IMR-90 (cell line): ENCODE measurements at regions not wholly inside any gene's neighbourhood (a gene's known extent, or its start where the extent isn't known, plus 50 kb on each side); places are given as distances from the start of the nearest gene placed in this dataset.

Experiments
- ATAC-seq: fragments of 200-7000 bp; cut with Tn5 transposase; 2 replicates; pipeline ENCODE4 v1.9.1; 2020; ENCODE audit warnings: low read depth, mild to moderate bottlenecking, moderate library complexity
- BruUV-seq: library from RNA; stranded (reverse); fragments of 400-500 nt; replicated peaks from 2 replicates; lab custom pipeline; 2021; lab: Mats Ljungman, UMichigan
- CTCF ChIA-PET: fragments of 300-600 bp; formaldehyde crosslinking; extraction: SDS; loops from one replicate; lab custom pipeline; 2021; ENCODE audit warnings: antibody characterized with exemption; lab: Yijun Ruan, JAX
- POLR2A ChIA-PET: fragments of 300-600 bp; sonication (Branson Sonifier 250); formaldehyde crosslinking; loops from one replicate; lab custom pipeline; 2022; ENCODE audit warnings: antibody characterized with exemption; ENCODE audit not compliant: unreplicated experiment; lab: Charles Lee
- DNase-seq: peaks from one replicate; pipeline ENCODE4 v3.0.0; 2013
- H2AFZ ChIP-seq: replicated peaks from 2 replicates; pipeline ENCODE3; 2013; ENCODE audit warnings: low read length, mild to moderate bottlenecking; ENCODE audit not compliant: poor library complexity
- H2AK5ac ChIP-seq: 2 replicates; pipeline ENCODE4 v1.6.1; 2013; ENCODE audit warnings: low read depth, low read length, inconsistent platforms
- H2AK9ac ChIP-seq: replicated peaks from 2 replicates; pipeline ENCODE3; 2013; ENCODE audit warnings: mild to moderate bottlenecking, low read depth, low read length, moderate library complexity; ENCODE audit not compliant: poor library complexity
- H2BK120ac ChIP-seq: 2 replicates; pipeline ENCODE4 v1.6.1; 2013; ENCODE audit warnings: low read depth, low read length, inconsistent platforms
- H2BK15ac ChIP-seq: 3 replicates; pipeline ENCODE4 v1.6.1; 2013; ENCODE audit warnings: low read depth, low read length, inconsistent platforms
- H2BK20ac ChIP-seq: 2 replicates; pipeline ENCODE4 v1.6.1; 2013; ENCODE audit warnings: low read depth, mild to moderate bottlenecking, inconsistent platforms, low read length, moderate library complexity
- H2BK5ac ChIP-seq: 2 replicates; pipeline ENCODE4 v1.6.1; 2013; ENCODE audit warnings: mild to moderate bottlenecking, low read depth, low read length, inconsistent platforms; ENCODE audit not compliant: poor library complexity, severe bottlenecking
- H3K14ac ChIP-seq: replicated peaks from 2 replicates; pipeline ENCODE4 v1.6.1; 2013; ENCODE audit warnings: low read depth, low read length, inconsistent platforms
- H3K18ac ChIP-seq: 2 replicates; pipeline ENCODE4 v1.6.1; 2013; ENCODE audit warnings: low read depth, low read length, control low read depth
- H3K23ac ChIP-seq: 2 replicates; pipeline ENCODE4 v1.6.1; 2013; ENCODE audit warnings: low read depth, low read length, inconsistent platforms
- H3K27ac ChIP-seq: 2 replicates; pipeline ENCODE4 v1.5.1; 2013; ENCODE audit warnings: mild to moderate bottlenecking, control low read depth, low read length; ENCODE audit not compliant: insufficient read depth
- H3K27me3 ChIP-seq: 2 replicates; pipeline ENCODE4 v1.6.1; 2013; ENCODE audit warnings: low read length; ENCODE audit not compliant: control insufficient read depth, insufficient read depth
- H3K36me3 ChIP-seq: 2 replicates; pipeline ENCODE4 v1.6.1; 2013; ENCODE audit warnings: low read length, mixed read lengths; ENCODE audit not compliant: control insufficient read depth, insufficient read depth
- H3K4ac ChIP-seq: 2 replicates; pipeline ENCODE4 v1.6.1; 2013; ENCODE audit warnings: low read depth, low read length, inconsistent platforms
- H3K4me1 ChIP-seq: 2 replicates; pipeline ENCODE4 v1.6.1; 2013; ENCODE audit warnings: low read length, mixed read lengths; ENCODE audit not compliant: control insufficient read depth, insufficient read depth
- H3K4me2 ChIP-seq: 2 replicates; pipeline ENCODE4 v1.6.1; 2013; ENCODE audit warnings: low read depth, mild to moderate bottlenecking, control low read depth, low read length, moderate library complexity
- H3K4me3 ChIP-seq: 2 replicates; pipeline ENCODE4 v1.5.1; 2013; ENCODE audit warnings: low read depth, mild to moderate bottlenecking, control low read depth, low read length, moderate library complexity; ENCODE audit not compliant: insufficient read depth
- H3K56ac ChIP-seq: 2 replicates; pipeline ENCODE4 v1.6.1; 2013; ENCODE audit warnings: low read length, inconsistent platforms; ENCODE audit not compliant: insufficient read depth; ENCODE audit errors: extremely low read depth
- H3K79me1 ChIP-seq, 2 experiments: 2 replicates each; pipeline ENCODE4 v1.6.1; 2013; ENCODE audit warnings: low read length in 2 of 2, inconsistent platforms in 1 of 2, low read depth in 1 of 2
- H3K9ac ChIP-seq: 2 replicates; pipeline ENCODE4 v1.6.1; 2013; ENCODE audit warnings: low read depth, low read length, control low read depth
- H3K9me1 ChIP-seq: 2 replicates; pipeline ENCODE4 v1.6.1; 2013; ENCODE audit warnings: low read length, inconsistent platforms; ENCODE audit not compliant: insufficient read depth
- H3K9me3 ChIP-seq: 2 replicates; pipeline ENCODE4 v1.6.1; 2013; ENCODE audit warnings: low read length; ENCODE audit not compliant: control insufficient read depth, insufficient read depth
- H4K20me1 ChIP-seq: 2 replicates; pipeline ENCODE4 v1.6.1; 2013; ENCODE audit warnings: low read length, inconsistent platforms; ENCODE audit not compliant: insufficient read depth
- H4K5ac ChIP-seq: 2 replicates; pipeline ENCODE4 v1.6.1; 2013; ENCODE audit warnings: mild to moderate bottlenecking, low read depth, low read length, control low read depth
- H4K8ac ChIP-seq, 2 experiments: 2 replicates each; pipeline ENCODE4 v1.6.1; 2013; ENCODE audit warnings: low read depth in 2 of 2, low read length in 2 of 2, control low read depth in 1 of 2, inconsistent platforms in 1 of 2
- H4K91ac ChIP-seq: 2 replicates; pipeline ENCODE4 v1.6.1; 2013; ENCODE audit warnings: low read depth, low read length, inconsistent platforms; ENCODE audit not compliant: insufficient read depth
- BHLHE40 ChIP-seq: fragments of 150-350 bp; IDR thresholded peaks from 2 replicates; pipeline ENCODE4 v1.6.1; 2016; ENCODE audit warnings: mild to moderate bottlenecking, low read depth, low read length
- CHD1 ChIP-seq: IDR thresholded peaks from 2 replicates; pipeline ENCODE4 v1.6.1; 2012; ENCODE audit warnings: low read depth, low read length, improper control_type of control experiment
- FOS ChIP-seq: fragments of 150-350 bp; IDR thresholded peaks from 2 replicates; pipeline ENCODE4 v1.6.1; 2016; ENCODE audit warnings: low read depth, low read length
- MAFK ChIP-seq: IDR thresholded peaks from 2 replicates; pipeline ENCODE4 v1.6.1; 2012; ENCODE audit warnings: low read depth, low read length, improper control_type of control experiment
- MAZ ChIP-seq: IDR thresholded peaks from 2 replicates; pipeline ENCODE4 v1.6.1; 2012; ENCODE audit warnings: low read depth, mild to moderate bottlenecking, low read length, improper control_type of control experiment, moderate library complexity, borderline replicate concordance
- NFE2L2 ChIP-seq: fragments of 150-350 bp; IDR thresholded peaks from 2 replicates; pipeline ENCODE4 v1.6.1; 2016; ENCODE audit warnings: low read depth, mild to moderate bottlenecking, low read length
- POLR2A ChIP-seq: IDR thresholded peaks from 2 replicates; pipeline ENCODE4 v1.6.1; 2012; ENCODE audit warnings: mild to moderate bottlenecking, low read depth, low read length
- RCOR1 ChIP-seq: IDR thresholded peaks from 2 replicates; pipeline ENCODE4 v1.6.1; 2012; ENCODE audit warnings: mild to moderate bottlenecking, low read length, improper control_type of control experiment; ENCODE audit not compliant: insufficient replicate concordance
- RFX5 ChIP-seq: IDR thresholded peaks from 2 replicates; pipeline ENCODE4 v1.8.0; 2012; ENCODE audit warnings: low read depth, mild to moderate bottlenecking, low read length, moderate library complexity
- WGBS, 2 experiments: methylation state at CpG; one replicate each; pipeline versions ENCODE4 v1.1.5 to v1.1.7; 2013; ENCODE audit warnings: missing lambda C conversion rate in 2 of 2; ENCODE audit not compliant: insufficient read length in 1 of 2; ENCODE audit errors: extremely low coverage in 2 of 2; 5-methylcytosine and 5-hydroxymethylcytosine counted together
- dilution Hi-C: fragments of 300-500 bp; cut with HindIII; formaldehyde crosslinking; loops from one replicate; pipeline ENCODE4 v1.14.3; 2018; ENCODE audit warnings: low sequenced_read_pairs; ENCODE audit not compliant: unreplicated experiment
- in situ Hi-C: fragments of 300-500 bp; cut with MboI; formaldehyde crosslinking; loops from 3 replicates; pipeline ENCODE4 v1.14.3; 2019; ENCODE audit warnings: low sequenced_read_pairs, inconsistent platforms, mixed read lengths
- intact Hi-C: fragments of 100-400 bp; cut with micrococcal nuclease; formaldehyde crosslinking; loops from 2 replicates; pipeline ENCODE4 v1.10.0; 2022
- TF ChIP-seq, protein P1 (sequence below): fragments of 150-350 bp; IDR thresholded peaks from 2 replicates; pipeline ENCODE4 v1.6.1; 2016; ENCODE audit warnings: low read depth, mild to moderate bottlenecking, low read length, moderate library complexity, borderline replicate concordance

DNA sequence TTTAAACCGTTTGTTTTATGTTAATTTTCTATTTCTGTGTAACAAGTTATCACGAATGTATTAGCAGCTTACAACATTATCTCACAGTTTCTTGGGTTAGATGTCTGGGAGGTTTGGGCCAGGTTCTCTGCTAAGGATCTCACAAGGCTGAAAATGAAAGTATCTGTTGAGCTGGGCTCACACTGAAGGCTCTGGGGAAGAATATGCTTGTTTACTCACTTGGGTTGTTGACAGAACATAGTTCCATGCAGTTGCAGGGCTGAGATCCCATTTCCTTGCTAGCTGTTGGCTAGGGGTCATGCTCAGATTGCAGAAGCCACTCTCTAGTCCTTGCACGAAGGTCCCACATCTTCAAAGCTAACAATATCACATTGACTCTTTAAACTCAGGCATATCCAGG, 266.6 kb upstream of the GNAI1 start:
- DNase-seq (peak; percentile 12), ATAC-seq (peak; percentile 53)
- peak overlapping the region; percentile 87 for H2AFZ ChIP-seq
- H3K4ac ChIP-seq, result 0 out of 2 replicates have a peak overlapping the region, but pooled peaks have one; percentile 50
- peak overlapping the region; percentile 77; the same call in 1 of the 2 replicates for H2BK120ac ChIP-seq
- H3K14ac ChIP-seq, result peak overlapping the region; percentile 84
- H4K91ac ChIP-seq, result no peak overlapping the region
- peak overlapping the region in 1 of 2 experiments; percentile 64; a peak in 1 of 4 replicates for H4K8ac ChIP-seq
- WGBS, 2 experiments, result no CpG with 5 or more reads among the region's 3 CpGs
- in situ Hi-C loops, result no loop called here
- CTCF ChIA-PET, result no interaction called here
- H3K36me3 ChIP-seq, result no peaks in the 10 kb centered on the region
- 0 out of 2 replicates have a peak overlapping the region, but pooled peaks have one; percentile 14 for H3K23ac ChIP-seq
- H3K9me1 ChIP-seq, result no peaks in the 10 kb centered on the region
- peak overlapping the region; percentile 44; the same call in 1 of the 2 replicates for H3K18ac ChIP-seq
- TF ChIP-seq MAZ, result no peak
- no peak for TF ChIP-seq POLR2A
- TF ChIP-seq CHD1, result no peak
- TF ChIP-seq BHLHE40, result no peak
- no peak for TF ChIP-seq FOS
- TF ChIP-seq MAFK, result no peak
- TF ChIP-seq, protein P1, sequence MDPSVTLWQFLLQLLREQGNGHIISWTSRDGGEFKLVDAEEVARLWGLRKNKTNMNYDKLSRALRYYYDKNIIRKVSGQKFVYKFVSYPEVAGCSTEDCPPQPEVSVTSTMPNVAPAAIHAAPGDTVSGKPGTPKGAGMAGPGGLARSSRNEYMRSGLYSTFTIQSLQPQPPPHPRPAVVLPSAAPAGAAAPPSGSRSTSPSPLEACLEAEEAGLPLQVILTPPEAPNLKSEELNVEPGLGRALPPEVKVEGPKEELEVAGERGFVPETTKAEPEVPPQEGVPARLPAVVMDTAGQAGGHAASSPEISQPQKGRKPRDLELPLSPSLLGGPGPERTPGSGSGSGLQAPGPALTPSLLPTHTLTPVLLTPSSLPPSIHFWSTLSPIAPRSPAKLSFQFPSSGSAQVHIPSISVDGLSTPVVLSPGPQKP, result no peak
- no peak for TF ChIP-seq RFX5
- no peak for TF ChIP-seq NFE2L2
- no peak for TF ChIP-seq RCOR1
- peak overlapping the region; percentile 64; the same call in 1 of the 2 replicates for H2AK5ac ChIP-seq
- no peak overlapping the region for H3K56ac ChIP-seq
- H4K20me1 ChIP-seq, result no peaks in the 10 kb centered on the region
- peak overlapping the region; percentile 54; the same call in 1 of the 2 replicates for H2BK20ac ChIP-seq
- no peaks in the 10 kb centered on the region for H3K79me1 ChIP-seq
- peaks cover 4% of the 10 kb centered on the region for H3K9me3 ChIP-seq
- H3K4me1 ChIP-seq, result 0 out of 2 replicates have a peak, but pooled peaks cover 2% of the 10 kb centered on the region
- H3K4me2 ChIP-seq, result peak overlapping the region; percentile 64
- H3K27me3 ChIP-seq, result no peaks in the 10 kb centered on the region
- intact Hi-C loops, result no loop called here
- H2BK5ac ChIP-seq, result no peak overlapping the region
- H4K5ac ChIP-seq, result peak overlapping the region; percentile 38; the same call in 1 of the 2 replicates
- no peak overlapping the region for H3K4me3 ChIP-seq
- no TSS peak for BruUV-seq
- dilution Hi-C loops, result no loop called here
- POLR2A ChIA-PET, result no interaction called here
- peak overlapping the region; percentile 19; the same call in 2 of the 3 replicates for H2BK15ac ChIP-seq
- H3K9ac ChIP-seq, result no peak overlapping the region
- H3K27ac ChIP-seq, result no peak overlapping the region
- H2AK9ac ChIP-seq, result no peak overlapping the region
